SW480 (cell line): ENCODE measurements at regions not wholly inside any gene's neighbourhood (a gene's known extent, or its start where the extent isn't known, plus 50 kb on each side); places are given as distances from the start of the nearest gene placed in this dataset.
"Not testable (repeated sequence)": the region's sequence is repeated elsewhere in the genome, so short reads cannot be mapped to it uniquely, and the experiment has no call there.

Experiments used
- DNase-seq: peaks from one replicate; pipeline ENCODE4 v3.0.0-alpha.2; 2016; ENCODE audit warnings: low spot score

DNA sequence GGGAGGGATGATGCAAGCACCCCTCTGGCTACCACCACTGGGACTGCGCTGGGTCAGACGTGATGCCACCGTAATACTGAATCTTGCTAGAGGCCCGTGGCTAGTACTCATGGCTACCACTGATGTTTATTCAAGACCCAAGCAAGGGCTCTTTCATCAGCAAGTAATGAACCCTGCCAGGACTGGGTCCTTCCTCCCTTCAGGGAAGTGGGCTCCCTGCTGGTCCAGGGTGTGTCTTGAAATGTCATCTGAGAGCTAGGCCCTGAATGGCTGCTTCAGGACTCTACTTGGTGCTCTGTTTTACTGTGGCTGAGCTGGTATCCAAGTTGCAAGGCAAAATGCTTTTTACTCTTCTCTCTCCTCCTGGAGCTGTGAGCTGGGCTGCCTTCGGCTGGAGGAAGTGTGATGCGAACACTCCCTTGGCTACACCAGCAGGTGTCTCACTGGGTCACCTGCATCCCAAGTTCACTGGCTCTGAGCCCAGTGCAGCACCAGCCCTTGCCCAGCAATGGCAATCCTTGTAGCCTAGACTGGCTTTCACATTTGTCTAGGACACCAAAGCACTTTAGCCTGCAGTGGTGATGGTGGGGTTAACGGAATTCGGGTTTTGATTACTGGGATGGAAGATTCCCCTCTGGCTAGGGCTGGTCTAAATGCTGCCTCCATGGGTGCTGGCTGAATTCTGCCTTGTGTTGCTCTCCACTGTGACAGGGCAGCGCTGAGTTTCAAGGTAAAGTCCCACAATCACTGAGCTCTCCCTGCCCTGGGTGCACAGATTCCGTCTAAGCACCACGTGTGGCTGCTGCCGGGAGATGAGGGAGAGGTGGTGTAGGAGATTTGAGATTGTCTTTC is 98.6 kb downstream of the USP22 start:
- peak; percentile 63 for DNase-seq

- not testable (repeated sequence) for DNase-seq
Observed at GRCh38 chr17:20947708-20948107, 95.1 kb downstream of the USP22 start.

- no peak for DNase-seq
Observed at GRCh38 chr17:20948984-20949777, 93.6 kb downstream of the USP22 start.
